C4-2B (cell line): ENCODE measurements at regions not wholly inside any gene's neighbourhood (a gene's known extent, or its start where the extent isn't known, plus 50 kb on each side); places are given as distances from the start of the nearest gene placed in this dataset.
A peak's percentile ranks its signal among the peaks of the same experiment; 100 is the strongest.

Source experiments
- CTCF ChIP-seq: fragments of 450-650 bp; conservative IDR thresholded peaks from 2 replicates; pipeline ENCODE4 v1.5.1; 2017; ENCODE audit warnings: mild to moderate bottlenecking
- ZFX ChIP-seq: fragments of 450-650 bp; IDR thresholded peaks from 2 replicates; pipeline ENCODE4 v1.6.1; 2017

- TF ChIP-seq CTCF (peak; percentile 61), ZFX (no peak)
These were observed 373.4 kb downstream of the GADD45G start for GRCh38 chr9:89978185-89978584.
